Left ventricle myocardium inferior (tissue), 1 donor: ENCODE measurements at regions not wholly inside any gene's neighbourhood (a gene's known extent, or its start where the extent isn't known, plus 50 kb on each side); places are given as distances from the start of the nearest gene placed in this dataset.

Experiments used
- DNase-seq: peaks from one replicate; pipeline ENCODE4 v3.0.0-alpha.2; 2020
- H3K27ac ChIP-seq: fragments of 200-600 bp; replicated peaks from 2 replicates; pipeline ENCODE4 v1.8.0; 2021
- H3K27me3 ChIP-seq: fragments of 200-600 bp; 2 replicates; pipeline ENCODE4 v1.8.0; 2021; ENCODE audit warnings: low read depth
- H3K36me3 ChIP-seq: fragments of 200-600 bp; 2 replicates; pipeline ENCODE4 v1.8.0; 2021
- H3K4me1 ChIP-seq: fragments of 200-600 bp; 2 replicates; pipeline ENCODE4 v1.8.0; 2021
- H3K4me3 ChIP-seq: fragments of 200-600 bp; 2 replicates; pipeline ENCODE4 v1.8.0; 2021; ENCODE audit warnings: mild to moderate bottlenecking, moderate library complexity
- H3K9me3 ChIP-seq: fragments of 200-600 bp; replicated peaks from 2 replicates; pipeline ENCODE4 v1.8.0; 2021
- CTCF ChIP-seq: fragments of 200-600 bp; IDR thresholded peaks from 2 replicates; pipeline ENCODE4 v1.8.0; 2021; ENCODE audit warnings: antibody characterized with exemption, mild to moderate bottlenecking, borderline replicate concordance
- intact Hi-C: fragments of 100-400 bp; cut with micrococcal nuclease; formaldehyde crosslinking; loops from one replicate; pipeline ENCODE4 v1.11.0; 2022
- donor health status: DM: no; HTN: yes; CAD: no; lungs with severe emphysema.

GRCh38 chr12:124482567-124482893 lies 84.9 kb downstream of the NCOR2 start:
- TF ChIP-seq CTCF: no peak
- H3K9me3 ChIP-seq: no peaks in the 10 kb centered on the region
- intact Hi-C loops: no loop called here
- DNase-seq: no peak
- no peak overlapping the region for H3K4me3 ChIP-seq
- no peak overlapping the region for H3K27ac ChIP-seq
- no peaks in the 10 kb centered on the region for H3K27me3 ChIP-seq
- H3K4me1 ChIP-seq: peaks cover 62% of the 10 kb centered on the region
- peaks cover 52% of the 10 kb centered on the region for H3K36me3 ChIP-seq

- H3K27me3 ChIP-seq: no peaks in the 10 kb centered on the region
- H3K4me3 ChIP-seq: no peak overlapping the region
- intact Hi-C loops: no loop called here
- no peaks in the 10 kb centered on the region for H3K9me3 ChIP-seq
- no peak for TF ChIP-seq CTCF
- H3K36me3 ChIP-seq: peaks cover 57% of the 10 kb centered on the region
- peaks cover 62% of the 10 kb centered on the region for H3K4me1 ChIP-seq
- DNase-seq: no peak
- peak overlapping the region; percentile 39 for H3K27ac ChIP-seq
These were observed 85.4 kb downstream of the NCOR2 start for GRCh38 chr12:124481772-124482566.

GRCh38 chr12:124481257-124481750 lies 86.1 kb downstream of the NCOR2 start:
- TF ChIP-seq CTCF: no peak
- Histone ChIP-seq H3K9me3 (no peaks in the 10 kb centered on the region), H3K27me3 (no peaks in the 10 kb centered on the region), H3K4me1 (peaks cover 59% of the 10 kb centered on the region), H3K4me3 (no peak overlapping the region), H3K36me3 (peaks cover 64% of the 10 kb centered on the region), H3K27ac (peak overlapping the region; percentile 39)
- intact Hi-C loops: no loop called here
- peak; percentile 16 for DNase-seq

GRCh38 chr12:124480469-124481256 lies 86.7 kb downstream of the NCOR2 start:
- TF ChIP-seq CTCF: no peak
- peaks cover 67% of the 10 kb centered on the region for H3K36me3 ChIP-seq
- intact Hi-C loops: no loop called here
- peaks cover 65% of the 10 kb centered on the region for H3K4me1 ChIP-seq
- H3K27me3 ChIP-seq: no peaks in the 10 kb centered on the region
- H3K4me3 ChIP-seq: peak overlapping the region; percentile 1
- no peaks in the 10 kb centered on the region for H3K9me3 ChIP-seq
- DNase-seq: peak; percentile 56
- H3K27ac ChIP-seq: peak overlapping the region; percentile 72

- Histone ChIP-seq H3K36me3 (peaks cover 63% of the 10 kb centered on the region), H3K27ac (peak overlapping the region; percentile 72), H3K4me3 (peak overlapping the region; percentile 1), H3K9me3 (no peaks in the 10 kb centered on the region), H3K4me1 (peaks cover 73% of the 10 kb centered on the region), H3K27me3 (no peaks in the 10 kb centered on the region)
- DNase-seq: no peak
- TF ChIP-seq CTCF: no peak
- intact Hi-C loops: no loop called here
These were observed 87.5 kb downstream of the NCOR2 start for GRCh38 chr12:124479680-124480468.
